ENCODE measurements at regions not wholly inside any gene's neighbourhood (a gene's known extent, or its start where the extent isn't known, plus 50 kb on each side); places are given as distances from the start of the nearest gene placed in this dataset.
A peak's percentile ranks its signal among the peaks of the same experiment; 100 is the strongest.

DNA sequence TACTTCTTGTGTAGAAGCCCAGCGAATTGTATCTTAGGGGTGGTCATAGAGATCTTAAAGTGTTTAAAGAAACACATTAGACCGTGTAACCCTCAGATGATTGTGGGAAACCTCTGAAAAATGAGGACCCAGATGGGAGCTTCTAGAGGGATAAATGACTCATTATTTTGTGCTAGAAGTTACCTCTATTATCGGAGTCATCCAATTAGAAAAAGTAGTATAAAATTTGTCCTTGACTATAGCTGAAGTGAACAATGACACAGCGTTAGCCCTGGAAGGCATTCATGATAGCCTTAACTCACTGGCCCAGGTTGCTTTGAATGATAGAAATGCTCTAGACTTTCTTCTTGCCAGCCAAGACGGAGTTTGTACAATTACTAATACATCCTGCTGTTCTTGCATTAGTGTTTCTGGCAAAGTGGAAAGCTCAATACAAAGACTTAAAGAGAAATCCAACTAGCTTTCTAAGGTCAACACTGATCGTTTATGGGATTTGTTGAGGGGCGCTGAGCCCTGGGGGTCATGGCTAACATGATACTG, 178.9 kb upstream of the VEGFC start:
- no peak overlapping the region for H3K4me3 ChIP-seq (ENCODE audit: control insufficient read depth, low read depth, low read length)
- no peak for DNase-seq (ENCODE audit: low read depth)
- TF ChIP-seq, protein P1, sequence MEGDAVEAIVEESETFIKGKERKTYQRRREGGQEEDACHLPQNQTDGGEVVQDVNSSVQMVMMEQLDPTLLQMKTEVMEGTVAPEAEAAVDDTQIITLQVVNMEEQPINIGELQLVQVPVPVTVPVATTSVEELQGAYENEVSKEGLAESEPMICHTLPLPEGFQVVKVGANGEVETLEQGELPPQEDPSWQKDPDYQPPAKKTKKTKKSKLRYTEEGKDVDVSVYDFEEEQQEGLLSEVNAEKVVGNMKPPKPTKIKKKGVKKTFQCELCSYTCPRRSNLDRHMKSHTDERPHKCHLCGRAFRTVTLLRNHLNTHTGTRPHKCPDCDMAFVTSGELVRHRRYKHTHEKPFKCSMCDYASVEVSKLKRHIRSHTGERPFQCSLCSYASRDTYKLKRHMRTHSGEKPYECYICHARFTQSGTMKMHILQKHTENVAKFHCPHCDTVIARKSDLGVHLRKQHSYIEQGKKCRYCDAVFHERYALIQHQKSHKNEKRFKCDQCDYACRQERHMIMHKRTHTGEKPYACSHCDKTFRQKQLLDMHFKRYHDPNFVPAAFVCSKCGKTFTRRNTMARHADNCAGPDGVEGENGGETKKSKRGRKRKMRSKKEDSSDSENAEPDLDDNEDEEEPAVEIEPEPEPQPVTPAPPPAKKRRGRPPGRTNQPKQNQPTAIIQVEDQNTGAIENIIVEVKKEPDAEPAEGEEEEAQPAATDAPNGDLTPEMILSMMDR (conservative IDR thresholded peaks at IDR 0.05; ENCODE audit: control insufficient read depth, insufficient read depth, low read depth, low read length) = no peak

DNA sequence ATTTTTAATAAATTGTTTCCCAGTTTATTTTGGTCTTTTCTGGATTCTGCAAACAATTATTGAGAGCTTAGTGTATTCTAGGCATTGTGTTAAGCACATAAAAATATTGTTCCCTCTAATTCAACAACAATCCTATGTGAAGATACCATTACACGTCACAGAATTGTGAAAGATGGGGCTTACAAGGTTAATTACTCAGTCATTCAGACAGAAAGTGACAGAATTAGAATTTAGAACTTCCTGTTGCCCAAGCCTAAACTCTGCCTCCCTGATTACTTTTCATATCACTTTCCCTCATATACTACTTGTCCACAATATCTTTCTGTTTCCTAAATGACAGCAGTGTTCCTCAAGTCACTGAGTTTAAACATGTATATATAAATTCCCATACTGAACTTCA, 186.7 kb upstream of the VEGFC start:
- DNase-seq (ENCODE audit: low read depth) = peak; percentile 46
- TF ChIP-seq, protein P1 (conservative IDR thresholded peaks at IDR 0.05; ENCODE audit: control insufficient read depth, insufficient read depth, low read depth, low read length) = no peak
- H3K4me3 ChIP-seq (ENCODE audit: control insufficient read depth, low read depth, low read length) = no peak overlapping the region

DNA sequence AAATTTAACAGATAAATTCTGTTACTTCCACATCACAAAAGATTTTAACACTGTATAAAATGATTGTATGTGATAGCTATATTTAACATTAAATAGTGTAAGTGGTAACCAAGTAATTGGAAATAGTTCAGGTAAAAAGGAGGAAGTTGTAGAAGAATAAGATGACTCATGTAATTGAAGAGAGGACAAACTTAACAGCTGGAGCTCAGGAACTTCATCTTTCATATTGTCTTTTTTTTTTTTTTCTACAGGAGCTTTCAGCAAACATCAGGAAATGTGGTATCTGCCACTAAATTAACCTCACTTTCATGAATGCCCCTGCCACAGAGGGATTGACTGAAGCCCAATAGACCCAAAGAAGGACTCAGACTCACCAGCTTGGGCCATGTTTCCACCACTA, 188.4 kb upstream of the VEGFC start:
- DNase-seq (ENCODE audit: low read depth) = peak; percentile 12
- H3K4me3 ChIP-seq (ENCODE audit: control insufficient read depth, low read depth, low read length) = no peak overlapping the region
- TF ChIP-seq, protein P1 (conservative IDR thresholded peaks at IDR 0.05; ENCODE audit: control insufficient read depth, insufficient read depth, low read depth, low read length) = no peak

DNA sequence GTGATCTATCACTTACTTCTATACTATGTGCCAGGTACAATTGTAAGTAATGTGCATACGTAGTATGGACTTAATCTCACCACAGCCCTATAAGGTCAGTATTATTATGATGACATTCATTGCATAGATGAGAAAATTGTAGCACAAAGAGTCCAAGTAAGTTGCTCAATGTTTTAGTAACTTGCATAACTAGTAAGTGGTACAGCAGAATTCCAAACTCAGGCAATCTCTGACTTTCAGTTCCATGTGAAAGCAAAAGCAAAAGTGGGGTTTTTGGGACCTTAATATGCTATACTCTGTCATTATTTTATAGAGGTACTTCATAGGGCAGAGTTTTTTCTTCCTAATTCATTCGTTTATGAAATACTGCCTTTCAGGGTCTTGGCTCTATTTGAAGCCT, 188.8 kb upstream of the VEGFC start:
- peak; percentile 78 for DNase-seq (ENCODE audit: low read depth)
- TF ChIP-seq, protein P1 (conservative IDR thresholded peaks at IDR 0.05; ENCODE audit: control insufficient read depth, insufficient read depth, low read depth, low read length) = no peak
- H3K4me3 ChIP-seq (ENCODE audit: control insufficient read depth, low read depth, low read length) = no peak overlapping the region

DNA sequence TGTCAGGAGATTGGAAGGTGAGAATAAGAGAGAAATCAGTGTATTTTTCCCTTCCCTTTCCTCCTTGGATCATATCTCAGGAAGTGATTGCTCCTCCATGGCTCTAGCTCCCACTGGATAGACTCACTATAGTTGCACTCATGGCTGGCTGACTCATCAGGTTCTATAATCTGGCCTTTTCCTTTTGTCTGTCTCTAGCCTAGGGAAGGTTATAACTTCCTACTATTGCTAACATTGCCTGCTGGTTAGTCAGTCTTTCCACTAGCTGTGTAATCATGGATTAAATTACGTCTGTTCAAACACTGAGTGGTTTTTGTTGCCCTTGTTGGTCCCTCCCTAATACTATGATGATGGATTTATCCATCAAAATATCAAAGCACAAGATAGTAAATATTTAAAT, 195.5 kb upstream of the VEGFC start:
- DNase-seq (ENCODE audit: low read depth) = peak; percentile 98
- TF ChIP-seq, protein P1 (conservative IDR thresholded peaks at IDR 0.05; ENCODE audit: control insufficient read depth, insufficient read depth, low read depth, low read length) = no peak
- H3K4me3 ChIP-seq (ENCODE audit: control insufficient read depth, low read depth, low read length) = no peak overlapping the region

DNA sequence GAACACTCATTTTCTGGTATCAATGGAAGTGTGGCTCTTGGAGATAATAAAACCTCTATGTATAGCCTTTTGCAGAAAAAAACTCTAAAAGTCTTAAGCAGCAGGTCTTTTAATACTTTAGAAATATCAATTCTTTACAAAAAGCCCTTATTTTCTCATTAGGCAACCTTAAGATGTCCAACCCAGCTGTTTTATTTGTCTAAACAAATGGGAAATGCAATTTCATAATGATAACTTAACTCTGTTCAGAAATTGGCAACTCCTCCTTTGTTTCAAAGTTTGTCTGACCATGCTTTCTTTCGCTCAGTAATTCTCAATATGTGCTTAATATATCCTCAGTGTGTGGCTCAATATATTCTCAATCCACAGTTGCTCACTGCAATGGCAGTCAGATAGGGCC, 196.5 kb upstream of the VEGFC start:
- TF ChIP-seq, protein P1 (conservative IDR thresholded peaks at IDR 0.05; ENCODE audit: control insufficient read depth, insufficient read depth, low read depth, low read length) = no peak
- no peak for DNase-seq (ENCODE audit: low read depth)
- H3K4me3 ChIP-seq (ENCODE audit: control insufficient read depth, low read depth, low read length) = no peak overlapping the region

All from fibroblast of mammary gland (primary cell).